GM12878 (cell line): ENCODE measurements at regions not wholly inside any gene's neighbourhood (a gene's known extent, or its start where the extent isn't known, plus 50 kb on each side); places are given as distances from the start of the nearest gene placed in this dataset.

Experiments
- CBX3 ChIP-seq: fragments of 200-600 bp; sonication (generic); IDR thresholded peaks from 2 replicates; pipeline ENCODE4 v1.6.1; 2016; ENCODE audit warnings: low read depth, borderline replicate concordance
- RFX5 ChIP-seq: IDR thresholded peaks from 2 replicates; pipeline ENCODE4 v1.6.1; 2011; ENCODE audit warnings: low read depth, low read length, improper control_type of control experiment
- ZNF207 ChIP-seq: fragments of 450-650 bp; IDR thresholded peaks from 2 replicates; pipeline ENCODE4 v1.6.1; 2014; ENCODE audit warnings: antibody characterized with exemption, mild to moderate bottlenecking, borderline replicate concordance

- TF ChIP-seq CBX3 (no peak), ZNF207 (no peak), RFX5 (no peak)
These were observed 169.4 kb downstream of the ALDH1A2 start for GRCh38 chr15:57896114-57896513.
